NCI-H2196 (cell line): ENCODE measurements at regions not wholly inside any gene's neighbourhood (a gene's known extent, or its start where the extent isn't known, plus 50 kb on each side); places are given as distances from the start of the nearest gene placed in this dataset.

Experiments
- DNase-seq: peaks from one replicate; lab custom pipeline; 2025; ENCODE audit not compliant: unreplicated experiment; lab: John Stamatoyannopoulos, UW

GRCh38 chr18:75810961-75811551, 383.6 kb upstream of the SMIM21 start:
- peak; percentile 20 for DNase-seq

DNA sequence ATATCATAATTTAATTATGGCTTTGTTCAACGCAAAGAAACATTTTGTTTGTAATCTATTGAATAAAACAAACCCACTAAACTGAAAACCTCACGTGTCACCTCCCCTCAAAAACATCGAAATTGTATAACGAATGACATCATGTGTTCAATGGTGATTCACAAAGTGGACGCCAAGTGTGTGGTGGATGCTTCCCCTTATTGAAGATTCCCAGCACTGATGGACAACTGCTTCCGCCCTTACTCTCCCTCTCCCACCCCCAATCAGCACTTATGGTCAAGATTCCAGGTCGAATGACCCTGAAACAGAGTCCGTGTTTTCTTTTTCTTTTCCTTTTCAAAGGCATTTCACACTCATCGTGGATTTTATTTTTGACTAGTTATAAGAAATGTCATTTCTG, 383.0 kb upstream of the SMIM21 start:
- no peak for DNase-seq

DNA sequence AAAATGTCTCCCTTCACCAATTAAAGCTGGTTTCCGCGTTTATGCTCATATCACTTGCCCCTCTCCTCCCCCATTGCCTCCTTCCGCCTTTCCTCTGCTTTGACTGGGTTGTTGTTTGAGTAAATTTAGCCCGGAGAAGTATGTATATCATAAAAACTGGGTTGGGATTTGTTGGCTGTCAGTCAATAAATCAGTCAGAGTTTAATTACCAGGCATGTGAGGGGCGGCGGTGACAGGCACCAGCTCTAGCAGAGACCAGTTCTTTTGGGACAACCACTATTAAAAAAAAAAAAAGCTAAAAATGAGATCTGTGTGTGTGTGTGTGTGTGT, 382.4 kb upstream of the SMIM21 start:
- no peak for DNase-seq

DNA sequence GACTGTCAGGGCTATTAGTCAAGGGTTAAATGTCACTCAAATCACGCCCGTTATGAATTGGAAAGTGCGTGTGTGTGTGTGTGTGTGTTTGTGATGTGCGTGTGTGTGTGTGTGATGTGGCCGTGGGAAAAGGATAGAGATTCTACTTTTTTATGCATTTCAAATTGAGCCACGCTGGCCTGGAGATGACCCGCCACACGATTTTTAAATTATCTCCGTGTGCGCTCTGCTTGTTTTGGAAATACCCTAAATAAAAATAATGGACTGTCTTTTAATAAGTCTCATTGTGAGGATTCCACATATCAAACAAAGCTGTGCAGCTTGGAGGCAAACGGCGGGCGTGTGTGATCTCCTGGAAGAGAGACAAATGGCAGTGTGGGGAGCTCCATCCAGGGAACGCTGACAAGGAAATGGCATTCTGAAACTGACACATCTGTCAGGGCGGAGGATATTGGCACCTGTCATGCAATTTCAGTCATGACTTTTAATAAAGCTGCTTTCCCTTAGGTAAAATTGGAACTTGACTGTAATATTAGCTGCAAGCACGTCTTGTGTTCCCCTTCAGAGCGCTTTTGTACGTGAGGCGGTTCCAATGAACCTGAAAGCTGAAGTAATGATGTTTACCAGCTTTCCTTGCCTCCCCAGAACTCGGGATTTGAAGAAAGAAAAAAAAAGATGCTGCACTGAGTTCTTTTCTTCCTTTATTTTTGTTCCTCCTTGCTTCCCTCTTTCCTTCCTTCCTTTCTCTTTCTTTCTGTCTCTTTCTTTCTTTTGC, 381.8 kb upstream of the SMIM21 start:
- no peak for DNase-seq

GRCh38 chr18:75805265-75805664, 377.8 kb upstream of the SMIM21 start:
- DNase-seq, result no peak

GRCh38 chr18:75802681-75803080, 375.2 kb upstream of the SMIM21 start:
- no peak for DNase-seq

- no peak for DNase-seq
Observed at GRCh38 chr18:75801178-75801577, 373.7 kb upstream of the SMIM21 start.

- DNase-seq, result no peak
Observed at GRCh38 chr18:75800331-75800648, 372.8 kb upstream of the SMIM21 start.

DNA sequence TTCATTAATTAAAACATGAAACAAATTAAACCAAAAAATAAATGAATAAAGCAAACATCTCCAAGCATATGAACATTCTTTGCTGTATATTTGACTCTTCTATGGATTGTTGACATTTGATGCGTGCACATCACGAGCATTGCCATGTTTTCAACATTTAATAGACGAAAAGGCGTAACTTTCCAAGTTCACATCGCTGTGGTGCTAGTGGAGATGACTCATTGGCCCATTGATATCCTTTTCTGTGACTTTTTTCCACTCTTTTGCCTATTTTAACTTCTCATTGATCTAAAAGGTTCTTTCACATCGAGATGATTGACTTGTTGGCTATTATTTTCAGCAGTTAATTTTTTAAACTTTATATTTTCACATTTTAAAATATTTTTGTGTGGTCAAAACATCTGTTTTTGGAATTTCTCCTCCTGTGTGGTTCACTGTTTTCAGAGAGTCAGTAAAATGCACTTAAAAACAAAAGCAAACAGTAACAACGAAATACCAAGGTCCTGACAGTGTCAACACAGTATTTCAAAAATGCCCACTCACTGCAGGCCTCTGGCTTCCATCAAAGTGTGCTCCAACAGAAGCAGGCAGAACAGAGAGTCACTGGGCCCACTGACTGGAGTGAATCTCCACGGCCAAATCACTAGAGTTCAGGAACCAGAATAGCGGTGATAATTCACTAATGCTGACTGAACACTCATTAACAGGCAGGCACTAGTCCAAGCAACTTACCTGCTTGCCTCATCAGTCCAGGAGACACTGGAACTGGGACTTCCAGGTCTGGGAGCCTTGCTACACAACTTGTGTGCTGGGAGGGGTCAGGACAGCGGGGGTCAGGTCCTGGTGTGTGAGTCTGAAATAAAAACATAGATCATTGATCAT, 372.2 kb upstream of the SMIM21 start:
- no peak for DNase-seq

- DNase-seq, result no peak
Observed at GRCh38 chr18:75797046-75797445, 369.5 kb upstream of the SMIM21 start.

DNA sequence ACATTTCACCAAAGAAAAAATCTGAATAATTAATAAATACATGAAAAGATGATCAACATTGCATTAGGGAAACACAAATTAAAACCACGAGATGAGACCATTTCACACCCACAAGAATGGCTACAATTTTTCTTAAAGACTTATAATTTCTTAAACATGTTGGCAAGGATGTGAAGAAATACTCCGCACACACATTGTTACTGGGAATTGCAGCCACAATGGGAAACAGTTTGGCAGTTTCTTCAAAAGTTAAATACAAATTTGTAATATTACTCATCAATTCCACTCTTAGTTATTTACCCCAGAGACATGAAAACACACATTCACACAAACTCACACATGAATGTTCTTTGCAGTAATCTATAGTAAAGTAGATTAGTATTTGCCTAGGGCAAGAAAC, 363.3 kb upstream of the SMIM21 start:
- DNase-seq, result no peak

DNA sequence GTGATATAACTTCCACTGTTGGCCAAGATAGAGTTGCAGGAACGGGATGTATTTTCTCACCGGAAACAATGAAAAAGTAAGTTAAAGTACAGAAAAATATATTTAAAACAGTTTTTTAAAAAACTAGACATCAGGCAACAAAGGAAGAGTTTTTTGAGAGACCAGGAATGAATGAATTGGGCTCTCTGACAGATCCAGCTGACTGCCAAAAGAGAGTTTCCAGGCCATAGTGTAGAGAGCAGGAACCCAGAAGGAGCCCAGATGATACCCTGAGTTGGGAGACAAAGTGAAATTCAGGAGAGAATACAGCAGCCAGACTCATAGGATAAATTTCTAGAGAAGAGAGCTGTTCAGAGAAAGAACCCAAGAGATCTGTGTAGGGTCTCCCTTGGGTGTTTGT, 362.6 kb upstream of the SMIM21 start:
- DNase-seq, result no peak

- DNase-seq, result no peak
Observed at GRCh38 chr18:75785834-75786233, 358.3 kb upstream of the SMIM21 start.

DNA sequence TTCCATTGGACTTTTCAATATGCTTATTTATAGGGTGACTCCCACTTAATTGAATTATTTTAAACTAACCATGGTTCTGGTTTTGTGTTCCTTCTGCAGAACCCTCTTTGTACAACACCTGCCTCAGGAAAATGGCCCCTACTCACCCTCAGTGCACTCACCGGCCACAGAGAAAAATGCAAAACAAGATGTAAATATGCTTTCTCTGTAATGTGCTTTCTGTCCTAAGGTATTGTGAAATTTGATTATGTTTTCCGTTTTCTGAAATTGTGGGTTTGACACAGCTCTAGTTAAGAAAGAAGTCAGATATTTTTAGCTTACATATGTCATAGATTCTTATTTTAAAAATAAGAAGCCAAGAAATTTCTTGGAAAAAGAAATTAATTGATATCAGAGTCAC, 357.7 kb upstream of the SMIM21 start:
- no peak for DNase-seq

DNA sequence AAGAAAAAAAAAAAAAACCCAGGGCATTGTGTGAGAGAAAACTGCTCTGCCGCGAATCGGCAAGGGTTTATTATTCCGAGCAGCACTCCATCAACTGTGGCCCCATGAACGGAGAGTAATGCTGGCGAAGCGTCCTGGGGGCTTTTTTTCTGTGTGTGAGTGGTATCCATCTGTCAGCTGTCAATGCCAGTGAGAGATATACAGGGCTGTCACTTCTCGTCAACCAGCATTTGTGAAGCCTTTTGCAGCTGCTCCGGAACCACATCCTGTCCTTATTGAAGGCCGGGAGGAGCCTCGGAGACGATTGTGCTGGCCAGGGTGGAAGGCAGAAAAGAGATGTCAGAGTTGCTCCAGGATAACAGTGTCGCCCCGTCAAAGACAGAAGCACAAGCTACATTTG, 356.9 kb upstream of the SMIM21 start:
- DNase-seq, result no peak

- no peak for DNase-seq
Observed at GRCh38 chr18:75783566-75784281, 356.2 kb upstream of the SMIM21 start.

DNA sequence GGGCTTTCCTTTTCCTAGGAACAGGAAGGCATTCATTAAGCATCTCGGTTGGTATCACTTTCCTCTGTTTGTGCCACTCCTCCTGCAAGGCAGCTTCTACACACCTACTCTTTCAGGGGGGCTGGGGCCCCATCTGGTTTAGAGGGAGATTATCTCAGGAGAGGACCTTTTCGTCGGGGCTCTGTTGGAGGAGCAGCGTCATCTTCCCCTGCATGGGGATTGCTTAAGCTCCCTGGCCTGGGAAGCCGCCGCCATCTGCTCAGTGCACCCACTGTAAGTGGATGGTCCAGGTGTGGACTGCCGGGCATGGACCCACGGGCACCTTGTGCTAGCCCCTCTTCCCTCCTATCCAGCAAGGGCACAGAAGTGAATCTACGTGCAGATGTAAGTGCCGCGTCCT, 355.3 kb upstream of the SMIM21 start:
- DNase-seq, result no peak

DNA sequence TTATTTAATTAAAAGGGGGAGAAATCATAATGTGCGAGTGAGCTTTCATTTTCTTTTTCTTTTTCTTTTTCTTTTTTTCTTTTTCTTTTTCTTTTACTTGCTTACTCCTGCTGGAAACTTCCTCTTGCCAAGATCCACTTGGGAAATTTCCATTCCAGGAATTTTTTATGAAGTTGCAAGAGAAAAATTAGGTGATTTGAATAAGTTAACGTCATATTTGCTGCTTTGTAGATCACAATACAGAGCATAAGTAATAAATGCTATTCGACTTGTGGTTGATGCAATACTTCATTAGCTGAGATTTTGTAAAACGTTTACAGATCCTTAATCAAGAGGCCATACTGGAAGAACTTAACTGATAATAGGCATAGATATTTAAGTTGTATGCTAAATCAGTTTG, 354.7 kb upstream of the SMIM21 start:
- DNase-seq, result no peak

DNA sequence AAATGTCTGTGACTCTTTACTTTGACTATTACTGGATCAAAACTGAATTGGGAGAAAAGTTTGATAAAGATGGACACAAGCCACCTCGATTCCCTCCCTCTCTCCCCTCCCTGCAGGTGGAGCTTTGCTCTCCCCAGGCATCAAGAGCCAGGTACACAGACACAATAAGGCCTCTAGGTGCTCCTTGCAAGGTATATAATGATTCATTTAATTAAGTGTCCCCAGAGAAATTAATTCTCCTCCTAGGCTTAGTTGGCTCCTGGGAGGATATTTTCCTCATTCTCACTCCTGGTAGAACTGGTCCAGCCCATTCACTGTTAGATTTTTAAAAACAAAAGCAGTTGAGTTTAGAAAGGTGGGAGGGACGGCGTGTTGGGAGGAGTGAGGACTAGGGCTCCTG, 352.4 kb upstream of the SMIM21 start:
- no peak for DNase-seq

DNA sequence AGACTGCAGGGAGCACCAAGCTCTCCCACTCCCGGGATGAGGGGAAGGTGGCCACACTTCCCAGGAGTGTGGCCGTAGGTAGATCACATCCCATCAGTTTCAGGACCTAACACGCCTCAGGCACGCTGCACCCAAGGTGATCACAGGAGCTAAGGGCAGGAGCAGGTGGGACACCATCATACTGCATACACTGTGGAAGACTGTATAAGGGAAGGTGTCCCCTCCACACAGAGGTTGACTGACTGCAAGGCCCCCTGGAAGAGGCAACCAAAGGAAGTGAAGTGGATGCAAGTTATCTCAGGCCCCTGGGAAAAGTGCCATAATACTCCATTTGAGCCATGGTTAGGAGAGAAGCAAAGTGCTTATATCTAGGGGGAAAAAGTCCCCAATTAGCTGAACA, 351.9 kb upstream of the SMIM21 start:
- no peak for DNase-seq

GRCh38 chr18:75777630-75778029, 350.1 kb upstream of the SMIM21 start:
- DNase-seq, result no peak

- DNase-seq, result no peak
Observed at GRCh38 chr18:75775121-75775520, 347.6 kb upstream of the SMIM21 start.
